GM13976 (cell line): ENCODE measurements at regions not wholly inside any gene's neighbourhood (a gene's known extent, or its start where the extent isn't known, plus 50 kb on each side); places are given as distances from the start of the nearest gene placed in this dataset.

Source experiments
- DNase-seq: peaks from one replicate; pipeline ENCODE4 v3.0.0; 2012; ENCODE audit warnings: low spot score
- CTCF ChIP-seq: IDR thresholded peaks from 2 replicates; pipeline ENCODE4 v1.5.1; 2012; ENCODE audit warnings: borderline replicate concordance, mild to moderate bottlenecking; ENCODE audit not compliant: insufficient read depth; ENCODE audit errors: extremely low read depth, missing control alignments, control extremely low read depth
- in situ Hi-C: fragments of 300-500 bp; cut with MboI; formaldehyde crosslinking; loops from one replicate; pipeline ENCODE4 v1.12.0; 2022; ENCODE audit warnings: low sequenced_read_pairs, mixed read lengths, inconsistent platforms; ENCODE audit not compliant: unreplicated experiment

DNA sequence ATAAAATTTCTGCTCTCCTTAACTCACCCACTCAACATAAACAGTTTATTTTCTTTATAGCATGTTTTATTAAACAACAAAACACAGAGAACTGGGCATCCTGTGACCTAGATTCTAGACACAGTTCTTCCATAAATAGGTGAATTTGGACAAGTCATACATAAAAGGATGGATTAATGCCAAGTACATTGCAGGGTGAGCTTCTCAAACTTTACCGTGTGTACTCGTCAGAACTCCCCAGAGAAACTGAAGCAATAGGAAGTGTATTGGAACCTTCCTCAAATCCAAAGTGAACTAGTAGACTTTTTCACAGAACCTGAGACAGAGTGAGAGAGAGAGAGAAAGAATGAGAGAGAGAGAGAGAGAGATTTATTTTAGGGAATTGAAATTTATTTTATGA is 139.7 kb downstream of the CD47 start:
- TF ChIP-seq CTCF, result no peak
- DNase-seq, result no peak
- in situ Hi-C loops, result no loop called here

DNA sequence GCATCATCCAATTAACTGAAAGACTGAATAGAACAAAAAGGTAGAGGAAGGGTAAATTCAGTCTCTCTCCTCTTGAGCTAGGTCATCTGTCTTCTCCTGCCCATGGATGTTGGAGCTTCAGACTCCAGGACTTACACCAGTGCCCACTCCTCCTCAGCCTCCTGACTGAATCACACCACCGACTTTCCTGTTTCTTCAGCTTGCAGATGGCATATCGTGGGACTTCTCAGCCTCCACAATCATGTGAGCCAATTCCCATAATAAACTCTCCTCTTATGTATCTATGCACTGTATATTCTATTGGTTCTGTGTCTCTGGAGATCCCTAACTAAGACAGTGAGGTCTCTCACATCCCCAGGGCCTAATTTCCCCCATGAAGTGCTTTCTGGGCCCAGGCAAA is 140.4 kb downstream of the CD47 start:
- TF ChIP-seq CTCF, result no peak
- in situ Hi-C loops, result no loop called here
- DNase-seq, result no peak

GRCh38 chr3:107949394-107949970 is 141.3 kb downstream of the CD47 start:
- no peak for TF ChIP-seq CTCF
- no peak for DNase-seq
- in situ Hi-C loops, result loop anchor here (25.0 kb wide), 1 partner anchor 463 kb away; no protein-coding TSS in a partner anchor

DNA sequence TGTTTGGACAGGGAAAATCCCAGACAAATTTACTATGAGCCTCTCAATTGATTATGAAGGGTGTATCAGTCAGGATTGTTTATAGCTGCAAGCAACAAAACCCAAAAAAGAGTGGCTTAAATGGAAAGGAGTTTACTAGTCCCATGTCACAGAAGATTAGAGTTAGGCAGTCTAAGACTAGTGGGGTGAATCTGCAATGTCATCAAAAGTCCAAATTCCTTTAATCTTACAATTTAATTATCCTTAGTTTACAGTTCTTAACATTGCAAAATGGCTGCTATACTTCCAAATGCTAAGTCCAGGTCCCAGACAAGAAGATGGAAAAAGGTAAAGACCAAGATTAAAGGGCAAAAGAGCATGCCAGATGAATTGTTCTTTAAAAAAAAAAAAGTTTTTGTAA is 143.6 kb downstream of the CD47 start:
- DNase-seq, result no peak
- in situ Hi-C loops, result loop anchor here (25.0 kb wide), 1 partner anchor 465 kb away; no protein-coding TSS in a partner anchor
- TF ChIP-seq CTCF, result no peak

- no peak for TF ChIP-seq CTCF
- in situ Hi-C loops, result loop anchor here (25.0 kb wide), 1 partner anchor 466 kb away; no protein-coding TSS in a partner anchor
- DNase-seq, result no peak
Observed at GRCh38 chr3:107946700-107947099, 144.1 kb downstream of the CD47 start.

DNA sequence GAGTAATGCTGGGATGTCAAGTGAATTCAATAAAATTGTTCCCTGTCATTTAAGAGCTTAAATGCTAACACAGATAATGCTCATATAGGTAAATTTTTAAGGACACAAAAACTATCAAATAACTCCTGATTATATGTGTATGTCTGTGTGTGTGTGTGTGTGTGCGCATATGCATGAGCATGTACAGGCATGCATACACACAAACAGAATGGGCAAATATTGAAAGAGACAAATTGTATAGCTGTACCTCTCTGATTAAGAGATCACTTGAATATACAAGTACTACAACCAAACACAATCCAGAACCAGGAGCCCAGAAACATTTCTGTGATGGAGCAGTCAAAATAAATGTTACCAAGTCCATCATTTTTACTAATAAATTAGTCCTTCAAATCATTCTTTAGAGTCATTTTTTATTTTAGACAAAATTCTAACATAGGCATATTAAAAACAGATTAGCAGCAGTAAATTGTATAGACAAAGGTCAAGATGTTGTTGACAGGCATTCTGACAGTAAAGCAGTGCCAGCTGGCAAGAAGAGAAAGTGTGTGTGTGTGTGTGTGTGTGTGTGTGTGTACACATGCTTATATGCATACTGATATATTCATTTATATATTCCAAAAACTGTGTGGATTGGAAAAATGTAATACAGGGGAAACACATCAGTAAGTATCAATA is 145.3 kb downstream of the CD47 start:
- DNase-seq, result no peak
- TF ChIP-seq CTCF, result no peak
- in situ Hi-C loops, result loop anchor here (25.0 kb wide), 1 partner anchor 467 kb away; no protein-coding TSS in a partner anchor
